ENCODE measurements at regions not wholly inside any gene's neighbourhood (a gene's known extent, or its start where the extent isn't known, plus 50 kb on each side); places are given as distances from the start of the nearest gene placed in this dataset.

DNA sequence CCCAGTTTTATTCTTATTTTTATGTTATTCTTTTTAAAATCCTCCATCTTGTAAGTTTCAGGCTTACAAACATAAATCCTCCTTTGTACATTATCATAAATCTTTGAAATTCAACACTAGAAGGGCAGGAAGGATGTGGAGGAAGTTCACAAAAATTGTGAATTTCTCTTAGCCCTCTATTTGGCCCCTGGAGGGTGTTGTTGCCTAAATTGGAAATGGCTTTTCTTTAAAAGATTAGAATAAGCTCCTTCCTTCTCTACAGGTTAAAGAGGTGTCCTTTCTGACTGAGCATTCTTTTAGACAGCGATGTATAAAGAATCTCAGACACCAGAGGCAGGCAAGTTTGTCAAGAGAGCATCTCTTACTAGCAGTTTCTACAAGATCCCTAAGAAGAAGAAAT lies 391.7 kb upstream of the OR4E1 start:
- Histone ChIP-seq H3K4me1 (peaks cover 3% of the 10 kb centered on the region), H3K27ac (no peak overlapping the region), H3K9me3 (no peaks in the 10 kb centered on the region), H3K27me3 (ENCODE audit: low read depth) (no peaks in the 10 kb centered on the region), H3K36me3 (no peaks in the 10 kb centered on the region), H3K4me3 (no peak overlapping the region)
- ATAC-seq (no peak), DNase-seq (no peak)
- intact Hi-C loops (cut with DNase I), result no loop called here
- TF ChIP-seq, protein P1, sequence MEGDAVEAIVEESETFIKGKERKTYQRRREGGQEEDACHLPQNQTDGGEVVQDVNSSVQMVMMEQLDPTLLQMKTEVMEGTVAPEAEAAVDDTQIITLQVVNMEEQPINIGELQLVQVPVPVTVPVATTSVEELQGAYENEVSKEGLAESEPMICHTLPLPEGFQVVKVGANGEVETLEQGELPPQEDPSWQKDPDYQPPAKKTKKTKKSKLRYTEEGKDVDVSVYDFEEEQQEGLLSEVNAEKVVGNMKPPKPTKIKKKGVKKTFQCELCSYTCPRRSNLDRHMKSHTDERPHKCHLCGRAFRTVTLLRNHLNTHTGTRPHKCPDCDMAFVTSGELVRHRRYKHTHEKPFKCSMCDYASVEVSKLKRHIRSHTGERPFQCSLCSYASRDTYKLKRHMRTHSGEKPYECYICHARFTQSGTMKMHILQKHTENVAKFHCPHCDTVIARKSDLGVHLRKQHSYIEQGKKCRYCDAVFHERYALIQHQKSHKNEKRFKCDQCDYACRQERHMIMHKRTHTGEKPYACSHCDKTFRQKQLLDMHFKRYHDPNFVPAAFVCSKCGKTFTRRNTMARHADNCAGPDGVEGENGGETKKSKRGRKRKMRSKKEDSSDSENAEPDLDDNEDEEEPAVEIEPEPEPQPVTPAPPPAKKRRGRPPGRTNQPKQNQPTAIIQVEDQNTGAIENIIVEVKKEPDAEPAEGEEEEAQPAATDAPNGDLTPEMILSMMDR (IDR thresholded peaks at IDR 0.05), result no peak

DNA sequence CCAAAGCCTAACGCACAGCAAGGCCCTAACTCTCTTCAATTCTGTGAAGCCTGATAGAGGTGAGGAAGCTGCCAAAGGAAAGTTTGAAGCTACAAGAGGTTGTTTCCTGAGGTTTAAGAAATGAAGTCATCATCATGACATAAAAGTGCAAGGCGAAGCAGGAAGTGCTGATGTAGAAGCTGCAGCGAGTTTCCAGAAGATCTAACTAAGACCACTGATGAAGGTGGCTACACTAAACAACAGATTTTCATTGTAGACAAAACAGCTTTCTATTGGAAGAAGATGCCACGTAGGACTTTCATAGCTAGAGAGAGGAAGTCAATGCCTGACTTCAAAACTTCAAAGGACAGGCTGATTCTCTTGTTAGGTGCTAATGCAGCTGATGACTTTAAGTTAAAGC lies 385.6 kb upstream of the OR4E1 start:
- no peak for ATAC-seq
- no peaks in the 10 kb centered on the region for H3K4me1 ChIP-seq
- H3K36me3 ChIP-seq, result no peaks in the 10 kb centered on the region
- no peaks in the 10 kb centered on the region for H3K27me3 ChIP-seq (ENCODE audit: low read depth)
- H3K4me3 ChIP-seq, result no peak overlapping the region
- intact Hi-C loops (cut with DNase I), result no loop called here
- TF ChIP-seq, protein P1 (IDR thresholded peaks at IDR 0.05), result no peak
- no peak for DNase-seq
- H3K27ac ChIP-seq, result no peak overlapping the region
- H3K9me3 ChIP-seq, result no peaks in the 10 kb centered on the region

DNA sequence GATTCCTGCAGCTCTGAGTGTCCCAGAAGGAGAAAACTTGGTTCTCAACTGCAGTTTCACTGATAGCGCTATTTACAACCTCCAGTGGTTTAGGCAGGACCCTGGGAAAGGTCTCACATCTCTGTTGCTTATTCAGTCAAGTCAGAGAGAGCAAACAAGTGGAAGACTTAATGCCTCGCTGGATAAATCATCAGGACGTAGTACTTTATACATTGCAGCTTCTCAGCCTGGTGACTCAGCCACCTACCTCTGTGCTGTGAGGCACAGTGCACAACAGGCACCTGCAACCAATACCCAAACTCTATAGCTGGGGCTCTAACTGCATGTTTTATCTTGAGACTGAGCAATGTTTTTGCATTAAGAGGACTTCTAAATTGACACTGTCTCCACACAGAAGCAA lies 379.2 kb upstream of the OR4E1 start:
- Histone ChIP-seq H3K4me3 (no peak overlapping the region), H3K27me3 (ENCODE audit: low read depth) (no peaks in the 10 kb centered on the region), H3K9me3 (no peaks in the 10 kb centered on the region), H3K4me1 (no peaks in the 10 kb centered on the region), H3K27ac (no peak overlapping the region), H3K36me3 (no peaks in the 10 kb centered on the region)
- DNase-seq, result no peak
- peak; percentile 37 to 69 for ATAC-seq
- intact Hi-C loops (cut with DNase I), result no loop called here
- TF ChIP-seq, protein P1 (IDR thresholded peaks at IDR 0.05), result no peak

DNA sequence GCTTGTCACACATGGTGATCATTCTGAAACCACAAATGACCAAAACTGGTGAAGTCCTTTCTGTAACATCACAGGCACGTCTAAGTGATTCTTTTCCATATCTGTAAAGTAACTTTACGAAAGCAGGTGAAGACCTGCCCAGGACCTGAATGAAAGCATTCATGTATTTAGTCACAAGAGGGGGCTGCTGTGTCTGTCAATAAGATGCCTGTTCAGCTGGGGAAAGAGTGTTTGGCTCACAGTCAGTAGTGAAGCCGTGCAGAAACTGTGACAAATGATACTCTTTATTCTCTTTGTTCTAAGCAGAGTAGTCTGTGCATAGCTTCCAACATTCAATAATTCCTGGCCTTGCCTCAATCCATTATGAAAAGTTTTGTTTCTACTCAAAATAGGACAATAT lies 373.5 kb upstream of the OR4E1 start:
- Histone ChIP-seq H3K4me3 (no peak overlapping the region), H3K27ac (no peak overlapping the region), H3K36me3 (no peaks in the 10 kb centered on the region), H3K4me1 (no peaks in the 10 kb centered on the region), H3K27me3 (ENCODE audit: low read depth) (no peaks in the 10 kb centered on the region), H3K9me3 (no peaks in the 10 kb centered on the region)
- intact Hi-C loops (cut with DNase I), result no loop called here
- TF ChIP-seq, protein P1 (IDR thresholded peaks at IDR 0.05), result peak; percentile 24
- DNase-seq (no peak), ATAC-seq (peak in 1 of 2 donors; percentile 48)

DNA sequence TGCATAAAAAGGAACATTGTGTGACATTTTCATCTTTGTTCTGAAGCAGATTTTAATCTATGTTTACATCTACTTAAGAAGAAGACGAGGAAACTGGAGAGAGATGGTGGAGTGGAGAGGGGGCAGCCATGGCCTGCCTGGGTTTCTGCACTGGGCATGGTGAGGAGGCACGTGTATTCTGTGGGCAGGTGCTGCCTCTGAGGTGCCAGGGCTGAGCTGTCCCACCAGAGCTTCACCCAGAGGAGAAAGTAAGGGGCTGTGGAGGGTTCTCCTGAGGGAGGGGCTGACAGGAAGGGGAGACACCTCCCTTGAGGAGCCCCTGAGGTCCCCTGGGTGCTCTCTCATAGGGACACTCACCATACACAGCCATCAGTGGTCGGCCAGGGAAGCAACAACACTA lies 372.4 kb upstream of the OR4E1 start:
- DNase-seq, result no peak
- intact Hi-C loops (cut with DNase I), result no loop called here
- no peaks in the 10 kb centered on the region for H3K36me3 ChIP-seq
- no peaks in the 10 kb centered on the region for H3K9me3 ChIP-seq
- H3K4me1 ChIP-seq, result no peaks in the 10 kb centered on the region
- TF ChIP-seq, protein P1 (IDR thresholded peaks at IDR 0.05), result no peak
- H3K4me3 ChIP-seq, result no peak overlapping the region
- no peak overlapping the region for H3K27ac ChIP-seq
- H3K27me3 ChIP-seq (ENCODE audit: low read depth), result no peaks in the 10 kb centered on the region
- no peak for ATAC-seq

DNA sequence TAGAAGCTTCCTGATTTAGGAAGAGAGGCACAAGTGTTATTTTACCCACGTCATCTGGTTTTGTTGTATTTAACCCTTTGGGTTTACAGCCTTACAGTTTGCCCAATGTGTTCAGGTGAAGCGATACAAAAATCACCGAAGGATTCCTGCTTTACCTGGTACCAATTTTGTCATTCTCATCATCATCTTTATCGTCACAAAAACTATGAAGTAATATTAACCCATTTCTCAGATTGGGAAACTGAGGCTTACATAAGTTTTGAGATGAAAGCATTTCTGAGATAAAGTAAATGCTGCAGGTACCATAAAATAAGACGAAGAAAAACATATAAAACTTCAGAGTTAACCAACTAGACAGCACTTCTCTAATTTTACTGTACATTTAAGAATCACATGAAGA lies 370.6 kb upstream of the OR4E1 start:
- no peaks in the 10 kb centered on the region for H3K36me3 ChIP-seq
- ATAC-seq (no peak), DNase-seq (no peak)
- TF ChIP-seq, protein P1 (IDR thresholded peaks at IDR 0.05), result no peak
- no peaks in the 10 kb centered on the region for H3K9me3 ChIP-seq
- H3K4me1 ChIP-seq, result no peaks in the 10 kb centered on the region
- H3K27ac ChIP-seq, result no peak overlapping the region
- intact Hi-C loops (cut with DNase I), result no loop called here
- H3K27me3 ChIP-seq (ENCODE audit: low read depth), result no peaks in the 10 kb centered on the region
- no peak overlapping the region for H3K4me3 ChIP-seq
